Caco-2 (cell line): ENCODE measurements at regions not wholly inside any gene's neighbourhood (a gene's known extent, or its start where the extent isn't known, plus 50 kb on each side); places are given as distances from the start of the nearest gene placed in this dataset.

Source experiments
- BruUV-seq: library from RNA; stranded (reverse); fragments of 400-500 nt; replicated peaks from 2 replicates; lab custom pipeline; 2021; lab: Mats Ljungman, UMichigan
- CTCF ChIA-PET: fragments of 300-600 bp; sonication (Branson Sonifier 250); formaldehyde crosslinking; loops from one replicate; lab custom pipeline; 2022; ENCODE audit warnings: antibody characterized with exemption; lab: Charles Lee
- POLR2A ChIA-PET: fragments of 300-600 bp; sonication (Branson Sonifier 250); formaldehyde crosslinking; loops from one replicate; lab custom pipeline; 2022; ENCODE audit warnings: antibody characterized with exemption; lab: Charles Lee
- DNase-seq, 2 experiments: peaks; one replicate each; pipeline versions ENCODE4 v3.0.0 to v3.0.0-alpha.2; 2020 to 2022
- H3K27me3 ChIP-seq: replicated peaks from 2 replicates; pipeline ENCODE4 v1.6.0; 2011; ENCODE audit warnings: low read length; ENCODE audit not compliant: control insufficient read depth, insufficient read depth
- H3K36me3 ChIP-seq: 2 replicates; pipeline ENCODE4 v1.5.1; 2011; ENCODE audit warnings: low read length; ENCODE audit not compliant: control insufficient read depth, insufficient read depth
- H3K4me1 ChIP-seq: fragments of 250-450 bp; sonication (Bioruptor Pico); 2 replicates; pipeline ENCODE4 v1.5.1; 2020; ENCODE audit warnings: mild to moderate bottlenecking
- H3K4me3 ChIP-seq: 2 replicates; pipeline ENCODE4 v1.5.1; 2011; ENCODE audit warnings: low read depth, mild to moderate bottlenecking, control low read depth, low read length
- H3K9me3 ChIP-seq: fragments of 250-450 bp; sonication (Bioruptor Pico); 2 replicates; pipeline ENCODE4 v1.5.1; 2020; ENCODE audit warnings: mild to moderate bottlenecking, moderate library complexity
- H3K27ac Mint-ChIP-seq: one replicate; pipeline ENCODE4 v1.8.0; 2022; ENCODE audit warnings: mixed read lengths; ENCODE audit not compliant: unreplicated experiment
- H3K27me3 Mint-ChIP-seq: one replicate; pipeline ENCODE4 v1.8.0; 2022; ENCODE audit warnings: mixed read lengths; ENCODE audit not compliant: insufficient read depth, unreplicated experiment
- H3K36me3 Mint-ChIP-seq: one replicate; pipeline ENCODE4 v1.8.0; 2022; ENCODE audit warnings: mild to moderate bottlenecking, mixed read lengths; ENCODE audit not compliant: insufficient read depth, unreplicated experiment
- H3K4me1 Mint-ChIP-seq: one replicate; pipeline ENCODE4 v1.8.0; 2022; ENCODE audit warnings: low read depth, mixed read lengths; ENCODE audit not compliant: unreplicated experiment
- H3K4me3 Mint-ChIP-seq: one replicate; pipeline ENCODE4 v1.8.0; 2022; ENCODE audit warnings: mild to moderate bottlenecking, moderate library complexity, mixed read lengths; ENCODE audit not compliant: unreplicated experiment
- H3K9me3 Mint-ChIP-seq: one replicate; pipeline ENCODE4 v1.8.0; 2022; ENCODE audit warnings: mixed read lengths; ENCODE audit not compliant: unreplicated experiment
- intact Hi-C: fragments of 100-400 bp; cut with micrococcal nuclease; formaldehyde crosslinking; loops from one replicate; pipeline ENCODE4 v1.10.0; 2022; ENCODE audit not compliant: unreplicated experiment
- TF ChIP-seq, protein P1 (sequence below), 2 experiments: fragments of 200-600 bp in 1 of 2; IDR thresholded peaks; 1 replicate in 1 of 2; 2 replicates in 1 of 2; pipeline versions ENCODE4 v1.5.1 to v1.8.0; 2011 to 2022; ENCODE audit warnings: antibody characterized with exemption in 1 of 2, control low read depth in 1 of 2, inconsistent platforms in 1 of 2, low read depth in 1 of 2, low read length in 1 of 2, mild to moderate bottlenecking in 1 of 2, moderate library complexity in 1 of 2; ENCODE audit not compliant: insufficient read depth in 1 of 2, severe bottlenecking in 1 of 2, unreplicated experiment in 1 of 2

- no peaks in the 10 kb centered on the region for H3K4me1 Mint-ChIP-seq
- H3K36me3 ChIP-seq: no peaks in the 10 kb centered on the region
- peaks cover 45% of the 10 kb centered on the region for H3K27me3 Mint-ChIP-seq
- ChIA-PET POLR2A (no interaction called here), CTCF (interaction anchor here (0.9 kb wide), 1 partner anchor 137 kb away, joined by 3 read pairs; no protein-coding TSS in a partner anchor)
- no peak overlapping the region for H3K4me3 Mint-ChIP-seq
- no peaks in the 10 kb centered on the region for H3K9me3 Mint-ChIP-seq
- H3K27ac Mint-ChIP-seq: no peak overlapping the region
- no peak for DNase-seq
- TF ChIP-seq, protein P1, sequence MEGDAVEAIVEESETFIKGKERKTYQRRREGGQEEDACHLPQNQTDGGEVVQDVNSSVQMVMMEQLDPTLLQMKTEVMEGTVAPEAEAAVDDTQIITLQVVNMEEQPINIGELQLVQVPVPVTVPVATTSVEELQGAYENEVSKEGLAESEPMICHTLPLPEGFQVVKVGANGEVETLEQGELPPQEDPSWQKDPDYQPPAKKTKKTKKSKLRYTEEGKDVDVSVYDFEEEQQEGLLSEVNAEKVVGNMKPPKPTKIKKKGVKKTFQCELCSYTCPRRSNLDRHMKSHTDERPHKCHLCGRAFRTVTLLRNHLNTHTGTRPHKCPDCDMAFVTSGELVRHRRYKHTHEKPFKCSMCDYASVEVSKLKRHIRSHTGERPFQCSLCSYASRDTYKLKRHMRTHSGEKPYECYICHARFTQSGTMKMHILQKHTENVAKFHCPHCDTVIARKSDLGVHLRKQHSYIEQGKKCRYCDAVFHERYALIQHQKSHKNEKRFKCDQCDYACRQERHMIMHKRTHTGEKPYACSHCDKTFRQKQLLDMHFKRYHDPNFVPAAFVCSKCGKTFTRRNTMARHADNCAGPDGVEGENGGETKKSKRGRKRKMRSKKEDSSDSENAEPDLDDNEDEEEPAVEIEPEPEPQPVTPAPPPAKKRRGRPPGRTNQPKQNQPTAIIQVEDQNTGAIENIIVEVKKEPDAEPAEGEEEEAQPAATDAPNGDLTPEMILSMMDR (IDR thresholded peaks at IDR 0.05; ENCODE audit: insufficient read depth in 1 of 2, low read depth in 1 of 2, low read length in 1 of 2, severe bottlenecking in 1 of 2, unreplicated experiment in 1 of 2): no peak
- H3K9me3 ChIP-seq: no peaks in the 10 kb centered on the region
- intact Hi-C loops: no loop called here
- no peak overlapping the region for H3K4me3 ChIP-seq
- BruUV-seq: no TSS peak
- H3K4me1 ChIP-seq: no peaks in the 10 kb centered on the region
- H3K27me3 ChIP-seq: peaks cover 11% of the 10 kb centered on the region
- H3K36me3 Mint-ChIP-seq: no peaks in the 10 kb centered on the region
Observed at GRCh38 chr20:40808936-40809335, 119.9 kb upstream of the MAFB start.

DNA sequence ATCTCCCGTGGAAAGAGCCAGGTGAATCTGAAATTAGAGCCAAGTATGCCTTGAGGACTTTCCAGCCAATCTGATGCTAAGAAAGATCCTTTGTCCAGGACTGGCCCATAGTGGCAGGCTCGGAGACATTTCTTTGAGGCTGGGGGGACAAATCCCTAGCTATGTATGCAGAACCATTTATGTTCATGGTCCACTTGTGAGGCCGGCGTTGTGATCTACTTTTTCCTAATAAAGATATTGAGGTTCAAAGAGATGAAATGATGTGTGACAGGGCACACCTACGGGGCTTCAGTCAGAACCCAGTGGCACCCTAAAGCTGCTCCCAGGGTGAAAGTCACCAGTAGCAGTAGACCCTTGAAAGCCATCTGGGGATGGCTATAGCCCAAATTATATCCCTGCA, 120.3 kb upstream of the MAFB start:
- Mint-ChIP-seq H3K4me3 (no peak overlapping the region), H3K36me3 (no peaks in the 10 kb centered on the region), H3K9me3 (no peaks in the 10 kb centered on the region), H3K27me3 (peaks cover 45% of the 10 kb centered on the region), H3K27ac (no peak overlapping the region), H3K4me1 (no peaks in the 10 kb centered on the region)
- intact Hi-C loops: no loop called here
- CTCF ChIA-PET: no interaction called here
- no TSS peak for BruUV-seq
- DNase-seq: no peak
- no peak overlapping the region for H3K4me3 ChIP-seq
- TF ChIP-seq, protein P1 (IDR thresholded peaks at IDR 0.05; ENCODE audit: insufficient read depth in 1 of 2, low read depth in 1 of 2, low read length in 1 of 2, severe bottlenecking in 1 of 2, unreplicated experiment in 1 of 2): no peak
- H3K36me3 ChIP-seq: no peaks in the 10 kb centered on the region
- POLR2A ChIA-PET: no interaction called here
- H3K27me3 ChIP-seq: peaks cover 11% of the 10 kb centered on the region
- no peaks in the 10 kb centered on the region for H3K4me1 ChIP-seq
- no peaks in the 10 kb centered on the region for H3K9me3 ChIP-seq

DNA sequence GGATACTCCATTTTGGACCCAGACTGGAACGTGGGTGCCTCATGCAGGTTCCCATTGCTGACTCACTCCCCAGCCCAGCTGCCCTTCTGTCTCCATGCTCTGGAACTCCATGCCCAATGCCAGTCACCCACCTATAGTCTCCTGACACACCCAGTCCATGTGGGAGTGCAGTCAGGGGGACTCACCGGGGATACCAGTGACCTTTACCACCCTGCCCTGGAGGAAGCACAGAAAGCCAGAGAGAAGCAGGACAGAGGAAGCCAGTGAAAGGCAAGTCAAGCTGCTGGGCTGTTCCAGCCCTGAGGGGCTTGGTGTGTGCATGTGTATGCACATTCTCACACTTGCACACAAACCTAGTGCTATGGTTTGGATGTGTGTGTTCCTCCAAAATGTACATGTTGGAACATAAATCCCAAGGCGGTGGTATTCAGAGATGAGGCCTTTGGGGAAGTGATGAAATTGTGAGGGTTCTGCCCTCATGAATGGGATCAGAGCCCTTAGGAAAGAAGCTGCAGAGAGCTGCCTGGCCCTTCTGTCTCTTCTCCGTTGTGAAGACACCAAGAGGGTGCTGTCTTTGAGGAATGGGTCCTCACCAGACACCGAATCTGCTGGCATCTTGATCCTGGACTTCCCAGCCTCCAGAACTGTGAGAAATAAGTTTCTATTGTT, 121.4 kb upstream of the MAFB start:
- intact Hi-C loops: loop anchor here (5.0 kb wide), 1 partner anchor 137 kb away; no protein-coding TSS in a partner anchor
- peaks cover 9% of the 10 kb centered on the region for H3K27me3 ChIP-seq
- H3K27me3 Mint-ChIP-seq: peaks cover 39% of the 10 kb centered on the region
- no peaks in the 10 kb centered on the region for H3K36me3 ChIP-seq
- H3K36me3 Mint-ChIP-seq: no peaks in the 10 kb centered on the region
- no peaks in the 10 kb centered on the region for H3K9me3 Mint-ChIP-seq
- no peak for DNase-seq
- H3K9me3 ChIP-seq: no peaks in the 10 kb centered on the region
- TF ChIP-seq, protein P1 (IDR thresholded peaks at IDR 0.05; ENCODE audit: insufficient read depth in 1 of 2, low read depth in 1 of 2, low read length in 1 of 2, severe bottlenecking in 1 of 2, unreplicated experiment in 1 of 2): no peak
- ChIA-PET POLR2A (no interaction called here), CTCF (interaction anchor here (0.6 to 2.3 kb wide), 2 partner anchors 16 to 152 kb away, joined by 3 to 8 read pairs; no protein-coding TSS in a partner anchor)
- no peaks in the 10 kb centered on the region for H3K4me1 ChIP-seq
- no TSS peak for BruUV-seq
- no peak overlapping the region for H3K4me3 ChIP-seq
- no peaks in the 10 kb centered on the region for H3K4me1 Mint-ChIP-seq
- H3K4me3 Mint-ChIP-seq: no peak overlapping the region
- H3K27ac Mint-ChIP-seq: no peak overlapping the region
